Caco-2 (cell line): ENCODE measurements at regions not wholly inside any gene's neighbourhood (a gene's known extent, or its start where the extent isn't known, plus 50 kb on each side); places are given as distances from the start of the nearest gene placed in this dataset.

Experiments used
- BruUV-seq: library from RNA; stranded (reverse); fragments of 400-500 nt; replicated peaks from 2 replicates; lab custom pipeline; 2021; lab: Mats Ljungman, UMichigan
- CTCF ChIA-PET: fragments of 300-600 bp; sonication (Branson Sonifier 250); formaldehyde crosslinking; loops from one replicate; lab custom pipeline; 2022; ENCODE audit warnings: antibody characterized with exemption; lab: Charles Lee
- POLR2A ChIA-PET: fragments of 300-600 bp; sonication (Branson Sonifier 250); formaldehyde crosslinking; loops from one replicate; lab custom pipeline; 2022; ENCODE audit warnings: antibody characterized with exemption; lab: Charles Lee
- DNase-seq, 2 experiments: peaks; one replicate each; pipeline versions ENCODE4 v3.0.0 to v3.0.0-alpha.2; 2020 to 2022
- H3K27me3 ChIP-seq: replicated peaks from 2 replicates; pipeline ENCODE4 v1.6.0; 2011; ENCODE audit warnings: low read length; ENCODE audit not compliant: control insufficient read depth, insufficient read depth
- H3K36me3 ChIP-seq: 2 replicates; pipeline ENCODE4 v1.5.1; 2011; ENCODE audit warnings: low read length; ENCODE audit not compliant: control insufficient read depth, insufficient read depth
- H3K4me1 ChIP-seq: fragments of 250-450 bp; sonication (Bioruptor Pico); 2 replicates; pipeline ENCODE4 v1.5.1; 2020; ENCODE audit warnings: mild to moderate bottlenecking
- H3K4me3 ChIP-seq: 2 replicates; pipeline ENCODE4 v1.5.1; 2011; ENCODE audit warnings: low read depth, mild to moderate bottlenecking, control low read depth, low read length
- H3K9me3 ChIP-seq: fragments of 250-450 bp; sonication (Bioruptor Pico); 2 replicates; pipeline ENCODE4 v1.5.1; 2020; ENCODE audit warnings: mild to moderate bottlenecking, moderate library complexity
- H3K27ac Mint-ChIP-seq: one replicate; pipeline ENCODE4 v1.8.0; 2022; ENCODE audit warnings: mixed read lengths; ENCODE audit not compliant: unreplicated experiment
- H3K27me3 Mint-ChIP-seq: one replicate; pipeline ENCODE4 v1.8.0; 2022; ENCODE audit warnings: mixed read lengths; ENCODE audit not compliant: insufficient read depth, unreplicated experiment
- H3K36me3 Mint-ChIP-seq: one replicate; pipeline ENCODE4 v1.8.0; 2022; ENCODE audit warnings: mild to moderate bottlenecking, mixed read lengths; ENCODE audit not compliant: insufficient read depth, unreplicated experiment
- H3K4me1 Mint-ChIP-seq: one replicate; pipeline ENCODE4 v1.8.0; 2022; ENCODE audit warnings: low read depth, mixed read lengths; ENCODE audit not compliant: unreplicated experiment
- H3K4me3 Mint-ChIP-seq: one replicate; pipeline ENCODE4 v1.8.0; 2022; ENCODE audit warnings: mild to moderate bottlenecking, moderate library complexity, mixed read lengths; ENCODE audit not compliant: unreplicated experiment
- H3K9me3 Mint-ChIP-seq: one replicate; pipeline ENCODE4 v1.8.0; 2022; ENCODE audit warnings: mixed read lengths; ENCODE audit not compliant: unreplicated experiment
- intact Hi-C: fragments of 100-400 bp; cut with micrococcal nuclease; formaldehyde crosslinking; loops from one replicate; pipeline ENCODE4 v1.10.0; 2022; ENCODE audit not compliant: unreplicated experiment
- TF ChIP-seq, protein P1 (sequence below), 2 experiments: fragments of 200-600 bp in 1 of 2; IDR thresholded peaks; 1 replicate in 1 of 2; 2 replicates in 1 of 2; pipeline versions ENCODE4 v1.5.1 to v1.8.0; 2011 to 2022; ENCODE audit warnings: antibody characterized with exemption in 1 of 2, control low read depth in 1 of 2, inconsistent platforms in 1 of 2, low read depth in 1 of 2, low read length in 1 of 2, mild to moderate bottlenecking in 1 of 2, moderate library complexity in 1 of 2; ENCODE audit not compliant: insufficient read depth in 1 of 2, severe bottlenecking in 1 of 2, unreplicated experiment in 1 of 2

- H3K27ac Mint-ChIP-seq = no peak overlapping the region
- TF ChIP-seq, protein P1, sequence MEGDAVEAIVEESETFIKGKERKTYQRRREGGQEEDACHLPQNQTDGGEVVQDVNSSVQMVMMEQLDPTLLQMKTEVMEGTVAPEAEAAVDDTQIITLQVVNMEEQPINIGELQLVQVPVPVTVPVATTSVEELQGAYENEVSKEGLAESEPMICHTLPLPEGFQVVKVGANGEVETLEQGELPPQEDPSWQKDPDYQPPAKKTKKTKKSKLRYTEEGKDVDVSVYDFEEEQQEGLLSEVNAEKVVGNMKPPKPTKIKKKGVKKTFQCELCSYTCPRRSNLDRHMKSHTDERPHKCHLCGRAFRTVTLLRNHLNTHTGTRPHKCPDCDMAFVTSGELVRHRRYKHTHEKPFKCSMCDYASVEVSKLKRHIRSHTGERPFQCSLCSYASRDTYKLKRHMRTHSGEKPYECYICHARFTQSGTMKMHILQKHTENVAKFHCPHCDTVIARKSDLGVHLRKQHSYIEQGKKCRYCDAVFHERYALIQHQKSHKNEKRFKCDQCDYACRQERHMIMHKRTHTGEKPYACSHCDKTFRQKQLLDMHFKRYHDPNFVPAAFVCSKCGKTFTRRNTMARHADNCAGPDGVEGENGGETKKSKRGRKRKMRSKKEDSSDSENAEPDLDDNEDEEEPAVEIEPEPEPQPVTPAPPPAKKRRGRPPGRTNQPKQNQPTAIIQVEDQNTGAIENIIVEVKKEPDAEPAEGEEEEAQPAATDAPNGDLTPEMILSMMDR (IDR thresholded peaks at IDR 0.05; ENCODE audit: insufficient read depth in 1 of 2, low read depth in 1 of 2, low read length in 1 of 2, severe bottlenecking in 1 of 2, unreplicated experiment in 1 of 2) = no peak
- H3K27me3 ChIP-seq = no peaks in the 10 kb centered on the region
- POLR2A ChIA-PET = no interaction called here
- BruUV-seq = no TSS peak
- H3K4me3 Mint-ChIP-seq = no peak overlapping the region
- H3K9me3 ChIP-seq = no peaks in the 10 kb centered on the region
- H3K36me3 ChIP-seq = no peaks in the 10 kb centered on the region
- no peaks in the 10 kb centered on the region for H3K36me3 Mint-ChIP-seq
- H3K27me3 Mint-ChIP-seq = peaks cover 7% of the 10 kb centered on the region
- CTCF ChIA-PET = no interaction called here
- no peaks in the 10 kb centered on the region for H3K4me1 Mint-ChIP-seq
- DNase-seq = no peak
- no peaks in the 10 kb centered on the region for H3K9me3 Mint-ChIP-seq
- intact Hi-C loops = no loop called here
- H3K4me1 ChIP-seq = no peaks in the 10 kb centered on the region
- H3K4me3 ChIP-seq = no peak overlapping the region
These were observed 348.1 kb upstream of the PTGER4 start for GRCh38 chr5:40331616-40332015.

DNA sequence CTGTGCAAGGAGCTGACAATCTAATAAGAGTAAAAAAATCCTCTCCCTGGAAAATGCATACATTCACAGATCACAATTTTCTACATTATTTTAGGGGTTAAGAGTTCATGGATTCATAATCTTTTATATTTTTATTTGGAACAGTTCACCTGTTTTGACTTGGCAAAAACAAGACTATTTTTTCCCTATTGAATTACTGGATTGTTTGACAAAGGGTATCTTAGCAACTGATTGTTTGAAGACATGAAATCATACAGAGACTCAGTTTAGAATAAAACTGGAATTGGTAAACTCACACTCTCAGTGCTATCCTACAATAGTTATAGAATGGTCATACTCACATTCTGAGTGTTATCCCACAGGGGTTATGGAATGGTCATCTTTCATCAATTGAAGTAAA is 358.2 kb upstream of the PTGER4 start:
- Histone ChIP-seq H3K36me3 (no peaks in the 10 kb centered on the region), H3K9me3 (no peaks in the 10 kb centered on the region), H3K4me3 (no peak overlapping the region), H3K4me1 (no peaks in the 10 kb centered on the region), H3K27me3 (no peaks in the 10 kb centered on the region)
- Mint-ChIP-seq H3K27me3 (peaks cover 6% of the 10 kb centered on the region), H3K4me3 (no peak overlapping the region), H3K27ac (no peak overlapping the region), H3K36me3 (no peaks in the 10 kb centered on the region), H3K4me1 (no peaks in the 10 kb centered on the region), H3K9me3 (no peaks in the 10 kb centered on the region)
- no TSS peak for BruUV-seq
- TF ChIP-seq, protein P1 (IDR thresholded peaks at IDR 0.05; ENCODE audit: insufficient read depth in 1 of 2, low read depth in 1 of 2, low read length in 1 of 2, severe bottlenecking in 1 of 2, unreplicated experiment in 1 of 2) = no peak
- ChIA-PET CTCF (no interaction called here), POLR2A (no interaction called here)
- intact Hi-C loops = no loop called here
- no peak for DNase-seq

- H3K27ac Mint-ChIP-seq = no peak overlapping the region
- H3K36me3 Mint-ChIP-seq = no peaks in the 10 kb centered on the region
- BruUV-seq = no TSS peak
- H3K9me3 ChIP-seq = no peaks in the 10 kb centered on the region
- TF ChIP-seq, protein P1 (IDR thresholded peaks at IDR 0.05; ENCODE audit: insufficient read depth in 1 of 2, low read depth in 1 of 2, low read length in 1 of 2, severe bottlenecking in 1 of 2, unreplicated experiment in 1 of 2) = no peak
- H3K27me3 ChIP-seq = no peaks in the 10 kb centered on the region
- ChIA-PET CTCF (no interaction called here), POLR2A (no interaction called here)
- H3K4me3 ChIP-seq = no peak overlapping the region
- no peaks in the 10 kb centered on the region for H3K9me3 Mint-ChIP-seq
- no peaks in the 10 kb centered on the region for H3K4me1 Mint-ChIP-seq
- no peak overlapping the region for H3K4me3 Mint-ChIP-seq
- intact Hi-C loops = no loop called here
- H3K36me3 ChIP-seq = no peaks in the 10 kb centered on the region
- H3K27me3 Mint-ChIP-seq = peaks cover 10% of the 10 kb centered on the region
- H3K4me1 ChIP-seq = no peaks in the 10 kb centered on the region
- no peak for DNase-seq
These were observed 361.3 kb upstream of the PTGER4 start for GRCh38 chr5:40318395-40318794.
